Esophagus squamous epithelium (tissue), 5 donors: ENCODE measurements at regions not wholly inside any gene's neighbourhood (a gene's known extent, or its start where the extent isn't known, plus 50 kb on each side); places are given as distances from the start of the nearest gene placed in this dataset.

ENCODE experiments used
- DNase-seq: peaks from one replicate; lab custom pipeline; 2025; lab: John Stamatoyannopoulos, UW
- H3K27ac ChIP-seq, 4 donors: fragments of 200-600 bp; sonication (generic); one replicate each; pipeline ENCODE4 v1.5.1; 2016 to 2019; ENCODE audit warnings: mild to moderate bottlenecking in 1 of 4
- H3K27me3 ChIP-seq, 4 donors: fragments of 200-600 bp; sonication (generic); 1 replicate in 3 of 4; 2 replicates in 1 of 4; pipeline versions ENCODE4 v1.5.1 to v1.6.0; 2017 to 2021; ENCODE audit warnings: antibody characterized with exemption in 1 of 4
- H3K36me3 ChIP-seq, 3 donors: fragments of 200-600 bp; sonication (generic); one replicate each; pipeline ENCODE4 v1.5.1; 2016 to 2019
- H3K4me1 ChIP-seq, 3 donors: fragments of 200-600 bp; sonication (generic); one replicate each; pipeline ENCODE4 v1.5.1; 2017 to 2019
- H3K4me3 ChIP-seq, 4 donors: fragments of 200-600 bp; sonication (generic); 1 replicate in 3 of 4; 2 replicates in 1 of 4; pipeline ENCODE4 v1.5.1; 2016 to 2019; ENCODE audit warnings: mild to moderate bottlenecking in 2 of 4, moderate library complexity in 1 of 4
- H3K9me3 ChIP-seq, 3 donors: fragments of 200-600 bp; sonication (generic); one replicate each; pipeline ENCODE4 v1.5.1; 2016 to 2019
- CTCF ChIP-seq, 6 experiments: fragments of 450-650 bp in 4 of 6; fragments of 200-600 bp in 2 of 6; sonication (generic) in 2 of 6; IDR thresholded peaks; one replicate each; pipeline ENCODE4 v1.5.1; 2016 to 2019; ENCODE audit warnings: antibody characterized with exemption in 6 of 6, mild to moderate bottlenecking in 4 of 6, moderate library complexity in 4 of 6
- POLR2A ChIP-seq, 4 donors: fragments of 450-650 bp; IDR thresholded peaks; one replicate each; pipeline ENCODE4 v1.6.1; 2017; ENCODE audit warnings: antibody characterized with exemption in 4 of 4, mild to moderate bottlenecking in 4 of 4, moderate library complexity in 3 of 4
- WGBS, 2 donors: methylation state at CpG; one replicate each; pipeline ENCODE4 v1.1.5; 2018; 5-methylcytosine and 5-hydroxymethylcytosine counted together
- intact Hi-C: fragments of 100-400 bp; cut with DNase I; formaldehyde crosslinking; loops from one replicate; pipeline ENCODE4 v1.15.0; 2022
- donor health status: DM: yes; HTN: yes; CAD: no.

- no peaks in the 10 kb centered on the region for H3K36me3 ChIP-seq
- H3K9me3 ChIP-seq, result no peaks in the 10 kb centered on the region
- no peaks in the 10 kb centered on the region for H3K4me1 ChIP-seq
- H3K4me3 ChIP-seq, result no peak overlapping the region
- intact Hi-C loops, result no loop called here
- H3K27me3 ChIP-seq, result no peaks in the 10 kb centered on the region
- TF ChIP-seq CTCF (IDR thresholded peaks at IDR 0.05), result no peak
- TF ChIP-seq POLR2A (IDR thresholded peaks at IDR 0.05), result no peak
- no peak overlapping the region for H3K27ac ChIP-seq
- no peak for DNase-seq
These were observed 1001.9 kb upstream of the TSPY4 start for GRCh38 chrY:8335299-8335835.

DNA sequence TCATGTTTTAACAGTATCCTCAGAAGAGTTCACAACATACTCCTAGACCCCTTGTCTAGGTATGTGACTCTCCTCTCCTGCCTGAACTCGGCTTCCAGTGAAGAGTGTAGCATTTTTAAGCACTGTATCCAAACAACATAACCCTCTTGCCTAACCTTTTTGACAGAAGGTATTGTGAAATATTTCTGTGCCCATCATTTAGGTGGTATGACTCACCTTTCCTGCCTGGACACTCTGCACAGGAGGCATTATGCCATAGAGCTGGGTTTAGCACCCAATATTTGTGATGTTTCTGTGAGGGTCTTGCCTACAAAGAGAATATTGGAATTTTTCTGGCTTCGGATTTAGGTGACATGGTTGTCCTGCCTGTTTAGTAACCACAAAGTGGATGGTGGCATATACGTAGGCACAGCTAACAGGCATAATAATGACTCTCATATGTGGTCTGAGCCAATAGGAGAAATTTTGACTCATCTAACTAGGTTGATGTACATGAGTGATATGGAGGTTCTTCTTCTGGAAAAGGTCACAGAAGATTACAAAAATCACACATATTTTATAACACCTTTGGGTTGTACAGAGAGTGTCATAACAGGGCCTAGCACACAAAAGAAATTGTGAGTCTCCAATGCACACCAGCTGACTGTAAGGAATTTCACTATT is 1001.0 kb upstream of the TSPY4 start:
- no peak for TF ChIP-seq POLR2A (IDR thresholded peaks at IDR 0.05)
- no peak for TF ChIP-seq CTCF (IDR thresholded peaks at IDR 0.05)
- Histone ChIP-seq H3K27ac (no peak overlapping the region), H3K36me3 (no peaks in the 10 kb centered on the region), H3K9me3 (no peaks in the 10 kb centered on the region), H3K27me3 (no peaks in the 10 kb centered on the region), H3K4me1 (no peaks in the 10 kb centered on the region), H3K4me3 (no peak overlapping the region)
- intact Hi-C loops, result no loop called here
- DNase-seq, result no peak
- WGBS, 2 donors, result no CpG with 5 or more reads among the region's 3 CpGs

DNA sequence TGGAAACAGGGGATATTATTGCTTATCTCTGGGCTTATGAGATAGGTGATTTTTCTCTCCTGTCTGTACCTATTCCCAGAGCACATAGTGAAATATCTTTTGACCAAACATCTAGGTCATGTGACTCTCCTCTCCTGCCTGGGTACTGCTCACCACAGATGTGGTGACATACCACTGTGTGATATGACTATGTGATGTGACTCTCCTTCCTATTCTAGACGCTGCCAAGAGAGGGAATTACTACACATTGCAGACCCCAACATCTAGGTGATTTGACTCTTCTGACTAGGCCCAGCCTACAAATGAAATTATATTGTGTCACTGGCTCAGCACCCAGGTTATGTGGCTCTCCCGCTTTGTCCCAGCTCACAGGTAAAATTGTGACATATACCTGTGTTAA is 996.3 kb upstream of the TSPY4 start:
- H3K4me1 ChIP-seq, result no peaks in the 10 kb centered on the region
- 90% methylated on average over 2 of the region's 2 CpGs; no CpG with 5 or more reads in 1 of the 2 donors for WGBS, 2 donors
- no peak for DNase-seq
- intact Hi-C loops, result no loop called here
- no peak overlapping the region for H3K4me3 ChIP-seq
- no peak overlapping the region for H3K27ac ChIP-seq
- H3K9me3 ChIP-seq, result no peaks in the 10 kb centered on the region
- no peaks in the 10 kb centered on the region for H3K27me3 ChIP-seq
- no peak for TF ChIP-seq POLR2A (IDR thresholded peaks at IDR 0.05)
- TF ChIP-seq CTCF (IDR thresholded peaks at IDR 0.05), result no peak
- H3K36me3 ChIP-seq, result no peaks in the 10 kb centered on the region

DNA sequence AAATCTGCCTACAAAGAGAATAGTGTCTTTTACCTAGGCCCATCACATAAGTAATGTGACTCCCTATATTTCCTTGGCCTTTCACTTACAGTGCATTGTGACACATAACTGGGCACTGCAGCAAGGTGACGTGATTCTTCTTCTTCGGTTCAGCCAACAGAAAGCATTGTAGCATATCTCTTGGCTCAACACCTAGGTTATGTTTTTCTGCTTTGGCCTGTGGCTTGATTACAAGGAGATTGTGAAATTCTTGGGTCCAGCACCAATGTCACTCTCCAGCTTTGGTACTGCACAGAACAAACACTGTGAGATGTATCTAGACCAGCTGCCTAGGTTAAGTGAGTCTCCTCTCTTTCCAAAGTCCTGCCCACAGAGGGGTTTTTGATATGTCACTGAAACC is 995.1 kb upstream of the TSPY4 start:
- no peaks in the 10 kb centered on the region for H3K4me1 ChIP-seq
- no peak for TF ChIP-seq CTCF (IDR thresholded peaks at IDR 0.05)
- TF ChIP-seq POLR2A (IDR thresholded peaks at IDR 0.05), result no peak
- no peak overlapping the region for H3K27ac ChIP-seq
- intact Hi-C loops, result no loop called here
- no peaks in the 10 kb centered on the region for H3K36me3 ChIP-seq
- no peak overlapping the region for H3K4me3 ChIP-seq
- 70% methylated on average over 2 of the region's 2 CpGs; no CpG with 5 or more reads in 1 of the 2 donors for WGBS, 2 donors
- no peaks in the 10 kb centered on the region for H3K27me3 ChIP-seq
- no peak for DNase-seq
- no peaks in the 10 kb centered on the region for H3K9me3 ChIP-seq

GRCh38 chrY:8351241-8351640 is 986.0 kb upstream of the TSPY4 start:
- H3K4me1 ChIP-seq, result no peaks in the 10 kb centered on the region
- no peaks in the 10 kb centered on the region for H3K27me3 ChIP-seq
- no peak overlapping the region for H3K4me3 ChIP-seq
- TF ChIP-seq POLR2A (IDR thresholded peaks at IDR 0.05) (no peak), CTCF (IDR thresholded peaks at IDR 0.05) (no peak)
- intact Hi-C loops, result no loop called here
- no peak for DNase-seq
- WGBS, 2 donors, result 70% methylated on average over 1 of the region's 1 CpG; no CpG with 5 or more reads in 1 of the 2 donors
- no peak overlapping the region for H3K27ac ChIP-seq
- H3K36me3 ChIP-seq, result no peaks in the 10 kb centered on the region
- no peaks in the 10 kb centered on the region for H3K9me3 ChIP-seq
